Kidney (tissue), 13 donors: ENCODE measurements at regions not wholly inside any gene's neighbourhood (a gene's known extent, or its start where the extent isn't known, plus 50 kb on each side); places are given as distances from the start of the nearest gene placed in this dataset.
A peak's percentile ranks its signal among the peaks of the same experiment; 100 is the strongest.

ENCODE experiments used
- DNase-seq, 5 donors: peaks; one replicate each; pipeline ENCODE4 v3.0.0-alpha.2; 2013 to 2020
- FAIRE-seq: peaks from 2 replicates; lab custom pipeline; 2012; peaks lifted over from hg19 to GRCh38; lab: Jason Lieb, UNC
- H3K27ac ChIP-seq, 2 donors: one replicate each; pipeline ENCODE4 v1.7.0; 2013; ENCODE audit warnings: low read depth in 2 of 2, low read length in 2 of 2, inconsistent platforms in 1 of 2
- H3K27me3 ChIP-seq: one replicate; pipeline ENCODE4 v1.7.1; 2013; ENCODE audit warnings: low read length, inconsistent platforms; ENCODE audit not compliant: control insufficient read depth, insufficient read depth
- H3K36me3 ChIP-seq, 3 donors: one replicate each; pipeline versions ENCODE4 v1.7.0 to v1.7.1; 2013; ENCODE audit warnings: low read length in 3 of 3, control low read depth in 1 of 3, inconsistent platforms in 1 of 3; ENCODE audit not compliant: insufficient read depth in 3 of 3, control insufficient read depth in 2 of 3
- H3K4me1 ChIP-seq, 3 donors: one replicate each; pipeline versions ENCODE4 v1.7.0 to v1.7.1; 2013; ENCODE audit warnings: low read length in 3 of 3, inconsistent platforms in 1 of 3, low read depth in 1 of 3; ENCODE audit not compliant: control insufficient read depth in 2 of 3, insufficient read depth in 2 of 3
- H3K4me3 ChIP-seq, 3 donors: one replicate each; pipeline versions ENCODE4 v1.7.0 to v1.8.1; 2013; ENCODE audit warnings: low read length in 3 of 3, control low read depth in 1 of 3, inconsistent platforms in 1 of 3
- H3K9ac ChIP-seq, 3 donors: one replicate each; pipeline versions ENCODE4 v1.7.0 to v1.7.1; 2013; ENCODE audit warnings: low read length in 3 of 3, control low read depth in 1 of 3, inconsistent platforms in 1 of 3
- H3K9me3 ChIP-seq, 3 donors: one replicate each; pipeline versions ENCODE4 v1.7.0 to v1.7.1; 2013; ENCODE audit warnings: low read length in 3 of 3, control low read depth in 1 of 3, inconsistent platforms in 1 of 3; ENCODE audit not compliant: control insufficient read depth in 2 of 3, insufficient read depth in 1 of 3
- intact Hi-C: fragments of 100-400 bp; cut with DNase I; formaldehyde crosslinking; loops from one replicate; pipeline ENCODE4 v1.11.1; 2022
- TF ChIP-seq, protein P1 (sequence below): IDR thresholded peaks from 3 replicates; pipeline ENCODE4 v1.5.1; 2012; ENCODE audit warnings: mild to moderate bottlenecking, moderate library complexity, borderline replicate concordance; ENCODE audit not compliant: insufficient read depth; ENCODE audit errors: extremely low read depth
- donor health status: control.
- donor health status: control.
- donor health status: control.
- donor health status: control.
- donor health status: control.
- donor health status: DM: yes; HTN: yes; CAD: no.
- donor health status: Normal renal cell carcinoma (clear cell type).

- Histone ChIP-seq H3K27me3 (no peaks in the 10 kb centered on the region), H3K4me3 (no peak overlapping the region), H3K27ac (no peak overlapping the region), H3K9ac (no peak overlapping the region), H3K36me3 (no peaks in the 10 kb centered on the region), H3K4me1 (peaks cover 3 to 12% (median 3%) of the 10 kb centered on the region in 3 donors), H3K9me3 (no peaks in the 10 kb centered on the region)
- FAIRE-seq (peak; percentile 98), DNase-seq (peak in 4 of 5 donors; percentile 56 to 93 (median 78))
- TF ChIP-seq, protein P1, sequence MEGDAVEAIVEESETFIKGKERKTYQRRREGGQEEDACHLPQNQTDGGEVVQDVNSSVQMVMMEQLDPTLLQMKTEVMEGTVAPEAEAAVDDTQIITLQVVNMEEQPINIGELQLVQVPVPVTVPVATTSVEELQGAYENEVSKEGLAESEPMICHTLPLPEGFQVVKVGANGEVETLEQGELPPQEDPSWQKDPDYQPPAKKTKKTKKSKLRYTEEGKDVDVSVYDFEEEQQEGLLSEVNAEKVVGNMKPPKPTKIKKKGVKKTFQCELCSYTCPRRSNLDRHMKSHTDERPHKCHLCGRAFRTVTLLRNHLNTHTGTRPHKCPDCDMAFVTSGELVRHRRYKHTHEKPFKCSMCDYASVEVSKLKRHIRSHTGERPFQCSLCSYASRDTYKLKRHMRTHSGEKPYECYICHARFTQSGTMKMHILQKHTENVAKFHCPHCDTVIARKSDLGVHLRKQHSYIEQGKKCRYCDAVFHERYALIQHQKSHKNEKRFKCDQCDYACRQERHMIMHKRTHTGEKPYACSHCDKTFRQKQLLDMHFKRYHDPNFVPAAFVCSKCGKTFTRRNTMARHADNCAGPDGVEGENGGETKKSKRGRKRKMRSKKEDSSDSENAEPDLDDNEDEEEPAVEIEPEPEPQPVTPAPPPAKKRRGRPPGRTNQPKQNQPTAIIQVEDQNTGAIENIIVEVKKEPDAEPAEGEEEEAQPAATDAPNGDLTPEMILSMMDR = peak; percentile 77
- intact Hi-C loops = no loop called here
These were observed 363.3 kb upstream of the RPS23 start for GRCh38 chr5:82641331-82642003.

DNA sequence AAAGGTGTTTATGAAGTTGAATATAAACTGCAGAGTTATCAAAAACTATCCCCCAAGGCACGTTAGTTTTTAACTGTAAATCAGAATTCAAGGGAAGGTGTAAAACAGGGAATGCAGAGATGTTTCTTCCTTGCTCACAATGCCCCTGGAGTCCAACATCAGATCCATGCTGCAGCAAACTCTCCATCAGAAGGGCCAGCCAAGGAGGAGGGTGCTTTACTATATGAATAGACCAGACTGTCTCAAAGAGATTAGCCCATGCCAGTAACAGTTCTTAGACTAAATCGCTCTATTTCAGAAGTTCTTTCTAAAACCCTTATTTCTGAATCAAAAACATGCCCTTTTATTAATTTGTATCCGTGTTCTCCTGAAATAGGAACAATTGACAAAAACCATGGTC lies 362.8 kb upstream of the RPS23 start:
- DNase-seq (peak in 1 of 5 donors; percentile 22), FAIRE-seq (no peak)
- H3K27ac ChIP-seq = no peak overlapping the region
- no peak overlapping the region for H3K9ac ChIP-seq
- no peaks in the 10 kb centered on the region for H3K9me3 ChIP-seq
- intact Hi-C loops = no loop called here
- H3K4me3 ChIP-seq = no peak overlapping the region
- TF ChIP-seq, protein P1 = no peak
- no peaks in the 10 kb centered on the region for H3K36me3 ChIP-seq
- no peaks in the 10 kb centered on the region for H3K27me3 ChIP-seq
- peaks cover 3 to 14% (median 3%) of the 10 kb centered on the region in 3 donors for H3K4me1 ChIP-seq

DNA sequence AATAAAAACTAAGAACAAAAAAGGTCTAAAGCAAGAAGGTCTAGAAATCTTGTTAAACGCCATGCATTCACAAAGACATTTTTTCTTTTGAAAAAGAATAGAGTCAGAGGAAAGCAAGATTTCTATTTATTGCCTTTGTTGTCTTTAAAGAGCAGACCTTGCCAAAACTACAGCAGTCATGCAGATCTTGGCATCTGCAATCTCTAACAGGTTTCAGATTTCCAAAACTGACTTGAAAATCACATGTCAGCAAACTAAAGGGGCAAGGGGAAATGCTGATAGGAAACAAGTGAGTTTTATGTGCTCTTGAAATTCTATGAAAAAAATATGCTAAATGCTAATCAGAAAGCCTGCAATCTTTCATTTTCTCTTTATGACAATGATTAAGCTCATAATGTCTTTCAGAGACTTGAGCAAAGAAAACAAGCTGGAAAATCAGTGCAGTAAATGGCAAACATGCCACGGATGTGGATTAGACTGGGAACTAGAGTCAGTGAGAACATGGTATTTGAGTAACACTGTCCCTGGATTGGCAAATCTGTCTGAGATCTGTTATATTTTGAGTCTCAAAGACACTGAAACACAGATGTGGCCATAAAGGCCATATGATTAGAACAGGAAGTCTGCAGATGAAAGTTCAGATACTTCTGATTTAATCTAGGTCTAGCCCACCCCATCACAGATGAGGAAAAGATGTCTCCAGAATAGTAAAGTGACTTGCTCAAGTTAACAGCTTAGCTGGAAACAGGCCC lies 361.4 kb upstream of the RPS23 start:
- FAIRE-seq = no peak

More for the DNA sequence above, 361.4 kb upstream of the RPS23 start:
- Histone ChIP-seq H3K4me3 (no peak overlapping the region), H3K4me1 (peaks cover 3 to 21% (median 6%) of the 10 kb centered on the region in 3 donors), H3K9me3 (no peaks in the 10 kb centered on the region), H3K9ac (no peak overlapping the region), H3K27me3 (no peaks in the 10 kb centered on the region), H3K36me3 (no peaks in the 10 kb centered on the region), H3K27ac (no peak overlapping the region)
- peak in 1 of 5 donors; percentile 34 for DNase-seq
- intact Hi-C loops = no loop called here
- TF ChIP-seq, protein P1 = no peak
